H9 (cell line): ENCODE measurements at regions not wholly inside any gene's neighbourhood (a gene's known extent, or its start where the extent isn't known, plus 50 kb on each side); places are given as distances from the start of the nearest gene placed in this dataset.

Experiments used
- DNase-seq: peaks from one replicate; pipeline ENCODE4 v3.0.0-alpha.2; 2017
- H2AFZ ChIP-seq: one replicate; pipeline ENCODE4 v1.6.1; 2013; ENCODE audit warnings: mild to moderate bottlenecking, low read length, control low read depth, moderate library complexity
- H2AK5ac ChIP-seq: 2 replicates; pipeline ENCODE4 v1.6.1; 2013; ENCODE audit warnings: low read length, control low read depth, mixed read lengths; ENCODE audit not compliant: insufficient read length
- H2BK120ac ChIP-seq: one replicate; pipeline ENCODE4 v1.6.1; 2013; ENCODE audit warnings: low read depth, mild to moderate bottlenecking, low read length, control low read depth, inconsistent platforms; ENCODE audit not compliant: poor library complexity, severe bottlenecking
- H2BK12ac ChIP-seq: 2 replicates; pipeline ENCODE4 v1.6.1; 2013; ENCODE audit warnings: low read length, control low read depth, mixed read lengths, low read depth; ENCODE audit not compliant: insufficient read length
- H2BK15ac ChIP-seq: 2 replicates; pipeline ENCODE4 v1.6.1; 2013; ENCODE audit warnings: low read depth, low read length, control low read depth
- H2BK20ac ChIP-seq: one replicate; pipeline ENCODE4 v1.6.1; 2013; ENCODE audit warnings: low read depth, mild to moderate bottlenecking, low read length, control low read depth, inconsistent platforms; ENCODE audit not compliant: poor library complexity, severe bottlenecking
- H2BK5ac ChIP-seq: 2 replicates; pipeline ENCODE4 v1.6.1; 2013; ENCODE audit warnings: low read length, control low read depth, mixed read lengths; ENCODE audit not compliant: insufficient read length
- H3K14ac ChIP-seq: 2 replicates; pipeline ENCODE4 v1.6.1; 2013; ENCODE audit warnings: low read length, control low read depth; ENCODE audit not compliant: insufficient read depth
- H3K18ac ChIP-seq: 2 replicates; pipeline ENCODE4 v1.6.1; 2013; ENCODE audit warnings: low read depth, mild to moderate bottlenecking, mixed read lengths, low read length, control low read depth; ENCODE audit not compliant: insufficient read length
- H3K23ac ChIP-seq: 2 replicates; pipeline ENCODE4 v1.6.1; 2013; ENCODE audit warnings: low read length, control low read depth, mixed read lengths, low read depth; ENCODE audit not compliant: insufficient read length
- H3K23me2 ChIP-seq: 2 replicates; pipeline ENCODE4 v1.6.1; 2013; ENCODE audit warnings: low read depth, mild to moderate bottlenecking, mixed read lengths, low read length, control low read depth; ENCODE audit not compliant: insufficient read length, poor library complexity, severe bottlenecking
- H3K27ac ChIP-seq: 2 replicates; pipeline ENCODE4 v1.5.1; 2013; ENCODE audit warnings: low read length, control low read depth, mixed read lengths, low read depth; ENCODE audit not compliant: insufficient read length
- H3K27me3 ChIP-seq: 2 replicates; pipeline ENCODE4 v1.6.1; 2013; ENCODE audit warnings: low read length, control low read depth, inconsistent platforms; ENCODE audit not compliant: insufficient read depth
- H3K4ac ChIP-seq: 2 replicates; pipeline ENCODE4 v1.6.1; 2013; ENCODE audit warnings: low read depth, mild to moderate bottlenecking, control low read depth, inconsistent platforms, low read length, moderate library complexity
- H3K4me1 ChIP-seq: 2 replicates; pipeline ENCODE4 v1.6.1; 2013; ENCODE audit warnings: low read length, control low read depth, inconsistent platforms; ENCODE audit not compliant: insufficient read depth
- H3K4me2 ChIP-seq: 2 replicates; pipeline ENCODE4 v1.6.1; 2013; ENCODE audit warnings: low read length, control low read depth, mixed read lengths; ENCODE audit not compliant: insufficient read length, insufficient read depth
- H3K56ac ChIP-seq: 2 replicates; pipeline ENCODE4 v1.6.1; 2013; ENCODE audit warnings: low read depth, mild to moderate bottlenecking, mixed read lengths, low read length, control low read depth; ENCODE audit not compliant: insufficient read length
- H3K79me1 ChIP-seq: 2 replicates; pipeline ENCODE4 v1.6.1; 2013; ENCODE audit warnings: low read depth, mild to moderate bottlenecking, moderate library complexity, low read length, control low read depth, inconsistent platforms; ENCODE audit not compliant: insufficient read depth, poor library complexity, severe bottlenecking
- H3K79me2 ChIP-seq: 2 replicates; pipeline ENCODE4 v1.6.1; 2013; ENCODE audit warnings: low read length, control low read depth, inconsistent platforms; ENCODE audit not compliant: insufficient read depth
- H3K9ac ChIP-seq: 2 replicates; pipeline ENCODE4 v1.6.1; 2013; ENCODE audit warnings: low read length, control low read depth, mixed read lengths; ENCODE audit not compliant: insufficient read length; ENCODE audit errors: extremely low read depth
- H3K9me3 ChIP-seq: one replicate; pipeline ENCODE4 v1.6.1; 2013; ENCODE audit warnings: low read depth, low read length, inconsistent platforms; ENCODE audit not compliant: control insufficient read depth
- H3T11ph ChIP-seq: one replicate; pipeline ENCODE4 v1.6.1; 2013; ENCODE audit warnings: mild to moderate bottlenecking, low read length, control low read depth, inconsistent platforms
- H4K20me1 ChIP-seq: one replicate; pipeline ENCODE4 v1.6.1; 2013; ENCODE audit not compliant: control insufficient read depth, insufficient read length, insufficient read depth
- H4K5ac ChIP-seq: 2 replicates; pipeline ENCODE4 v1.6.1; 2013; ENCODE audit warnings: low read depth, mild to moderate bottlenecking, mixed read lengths, low read length, control low read depth; ENCODE audit not compliant: insufficient read length
- H4K8ac ChIP-seq: replicated peaks from 2 replicates; pipeline ENCODE4 v1.6.1; 2013; ENCODE audit warnings: low read length, control low read depth, mixed read lengths, low read depth; ENCODE audit not compliant: insufficient read length
- H4K91ac ChIP-seq: 2 replicates; pipeline ENCODE4 v1.6.1; 2013; ENCODE audit warnings: low read depth, mild to moderate bottlenecking, moderate library complexity, mixed read lengths, low read length, control low read depth; ENCODE audit not compliant: insufficient read length
- H3K27ac Mint-ChIP-seq, 3 experiments: 2 replicates in 2 of 3; 3 replicates in 1 of 3; pipeline ENCODE4 v1.8.0; 2020 to 2021; ENCODE audit warnings: mixed read lengths in 3 of 3, mild to moderate bottlenecking in 1 of 3, moderate library complexity in 1 of 3
- H3K27me3 Mint-ChIP-seq: 2 replicates; pipeline ENCODE4 v1.8.0; 2021; ENCODE audit warnings: low read depth, mild to moderate bottlenecking, moderate library complexity, mixed read lengths
- H3K36me3 Mint-ChIP-seq, 3 experiments: 2 replicates in 2 of 3; 3 replicates in 1 of 3; pipeline ENCODE4 v1.8.0; 2020 to 2021; ENCODE audit warnings: low read depth in 3 of 3, mixed read lengths in 3 of 3; ENCODE audit not compliant: insufficient read depth in 1 of 3
- H3K4me1 Mint-ChIP-seq, 2 experiments: 2 replicates each; pipeline ENCODE4 v1.8.0; 2020; ENCODE audit warnings: mixed read lengths in 2 of 2
- H3K4me3 Mint-ChIP-seq, 2 experiments: 2 replicates in 1 of 2; 3 replicates in 1 of 2; pipeline ENCODE4 v1.8.0; 2020 to 2021; ENCODE audit warnings: mild to moderate bottlenecking in 2 of 2, mixed read lengths in 2 of 2, moderate library complexity in 1 of 2
- H3K9me3 Mint-ChIP-seq, 2 experiments: 2 replicates in 1 of 2; 3 replicates in 1 of 2; pipeline ENCODE4 v1.8.0; 2020; ENCODE audit warnings: mild to moderate bottlenecking in 2 of 2, mixed read lengths in 2 of 2, moderate library complexity in 1 of 2
- CTCF ChIP-seq: fragments of 200-600 bp; sonication (generic); conservative IDR thresholded peaks from 3 replicates; pipeline ENCODE4 v1.8.0; 2021; ENCODE audit warnings: antibody characterized with exemption, mild to moderate bottlenecking
- WGBS: extraction: QIAGEN DNeasy Blood & Tissue Kit; methylation state at CpG from one replicate; pipeline ENCODE4 v1.1.7; 2013; ENCODE audit warnings: missing lambda C conversion rate, low lambda C conversion rate, mixed read lengths; ENCODE audit not compliant: insufficient read length; ENCODE audit errors: extremely low coverage; 5-methylcytosine and 5-hydroxymethylcytosine counted together

GRCh38 chr18:55048892-55049291 lies 89.6 kb upstream of the CCDC68 start:
- Histone ChIP-seq H3K4me2 (no peak overlapping the region), H2AFZ (no peak overlapping the region)

More at GRCh38 chr18:55048892-55049291, 89.6 kb upstream of the CCDC68 start:
- no peak overlapping the region for H3K4ac ChIP-seq
- H3K56ac ChIP-seq: no peak overlapping the region
- H2BK120ac ChIP-seq: no peak overlapping the region
- no peak overlapping the region for H2BK12ac ChIP-seq
- no peak overlapping the region for H3T11ph ChIP-seq
- no peaks in the 10 kb centered on the region for H4K20me1 ChIP-seq
- H3K23me2 ChIP-seq: no peaks in the 10 kb centered on the region
- H2AK5ac ChIP-seq: no peak overlapping the region
- H4K8ac ChIP-seq: no peak overlapping the region
- H3K9ac ChIP-seq: no peak overlapping the region
- no peak overlapping the region for H4K5ac ChIP-seq
- Mint-ChIP-seq H3K4me1 (no peaks in the 10 kb centered on the region), H3K9me3 (no peaks in the 10 kb centered on the region; a peak in 1 of 5 replicates), H3K27ac (no peak overlapping the region), H3K36me3 (no peaks in the 10 kb centered on the region; a peak in 1 of 7 replicates), H3K27me3 (no peaks in the 10 kb centered on the region), H3K4me3 (no peak overlapping the region)
- H3K23ac ChIP-seq: no peak overlapping the region
- no peak overlapping the region for H2BK20ac ChIP-seq
- no peak overlapping the region for H3K27ac ChIP-seq
- no peaks in the 10 kb centered on the region for H3K9me3 ChIP-seq
- H2BK15ac ChIP-seq: no peak overlapping the region
- H3K4me1 ChIP-seq: no peaks in the 10 kb centered on the region; the same call in 1 of the 2 replicates
- no CpG with 5 or more reads among the region's 3 CpGs for WGBS
- no peaks in the 10 kb centered on the region for H3K27me3 ChIP-seq
- no peak overlapping the region for H4K91ac ChIP-seq
- H2BK5ac ChIP-seq: no peak overlapping the region
- H3K18ac ChIP-seq: no peak overlapping the region
- no peak overlapping the region for H3K14ac ChIP-seq
- no peaks in the 10 kb centered on the region for H3K79me1 ChIP-seq
- no peaks in the 10 kb centered on the region for H3K79me2 ChIP-seq
- no peak for DNase-seq
- no peak for TF ChIP-seq CTCF
